ENCODE measurements at regions not wholly inside any gene's neighbourhood (a gene's known extent, or its start where the extent isn't known, plus 50 kb on each side); places are given as distances from the start of the nearest gene placed in this dataset.

DNA sequence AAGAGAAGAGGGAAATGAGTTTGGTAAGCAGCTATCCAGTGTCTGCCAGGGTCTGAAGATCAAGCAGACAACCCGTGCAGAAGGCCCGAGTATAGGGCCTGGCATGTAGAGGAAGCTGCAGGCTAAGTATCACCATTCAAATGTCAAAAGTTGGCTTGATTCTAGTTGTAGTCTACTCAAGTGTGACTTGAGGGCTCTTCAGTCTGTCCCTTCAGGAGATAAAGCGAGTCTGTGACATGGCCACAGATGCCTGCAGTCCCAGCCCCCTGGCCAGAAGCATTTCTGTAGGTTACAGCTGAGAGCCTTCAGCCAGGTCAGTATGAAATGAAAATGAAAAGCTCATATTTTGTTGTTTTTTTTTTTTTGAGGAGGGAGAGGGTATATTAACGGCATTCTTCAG, 97.8 kb upstream of the EEPD1 start:
- TF ChIP-seq USF2 (IDR thresholded peaks at IDR 0.05; ENCODE audit: borderline replicate concordance, low read depth, low read length) (no peak), MEF2A (IDR thresholded peaks at IDR 0.05; ENCODE audit: borderline replicate concordance, low read depth) (no peak), EZH2phosphoT487 (IDR thresholded peaks at IDR 0.05; ENCODE audit: borderline replicate concordance, low read depth) (no peak), FOXJ3 (CRISPR knock-in tag; IDR thresholded peaks at IDR 0.05) (no peak), CTCF (IDR thresholded peaks at IDR 0.05) (no peak), RXRA (IDR thresholded peaks at IDR 0.05; ENCODE audit: borderline replicate concordance, low read depth) (no peak), POLR2AphosphoS5 (IDR thresholded peaks at IDR 0.05; ENCODE audit: low read depth, low read length) (no peak), FOSL2 (IDR thresholded peaks at IDR 0.05; ENCODE audit: borderline replicate concordance, low read depth) (no peak)

All from SK-N-SH (cell line).